ENCODE measurements at regions not wholly inside any gene's neighbourhood (a gene's known extent, or its start where the extent isn't known, plus 50 kb on each side); places are given as distances from the start of the nearest gene placed in this dataset.

DNA sequence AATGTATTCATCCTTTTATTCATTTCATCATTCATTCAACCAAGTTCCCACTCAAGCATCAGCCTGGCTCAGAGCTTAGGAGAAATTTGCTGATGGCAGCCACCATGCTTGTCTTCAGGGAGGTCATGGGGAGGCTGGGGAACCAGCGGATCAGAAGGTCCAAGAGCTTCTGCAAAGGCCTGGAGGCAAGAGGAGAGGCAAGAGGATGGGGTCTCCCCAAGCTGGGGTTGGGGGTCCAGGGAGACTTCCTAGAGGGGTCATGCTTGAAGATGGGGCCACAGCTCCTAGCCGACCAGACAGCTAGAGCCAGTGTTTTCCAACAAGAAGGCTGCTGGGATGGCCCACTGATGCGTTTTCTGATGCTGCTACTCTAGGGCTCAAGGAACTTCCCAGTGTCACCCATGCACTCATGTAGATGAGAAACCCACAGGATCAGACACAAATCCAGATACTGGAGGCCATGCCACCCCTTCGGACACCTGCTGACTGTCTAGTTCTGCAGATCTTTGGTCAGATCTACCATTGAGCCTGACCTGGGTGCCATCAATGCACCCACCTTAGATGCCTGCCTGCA is 315.2 kb downstream of the AJAP1 start:
- no peak for DNase-seq (ENCODE audit: low read depth)

- no peak for DNase-seq (ENCODE audit: low read depth)
Observed at GRCh38 chr1:4965346-4966075, 311.1 kb downstream of the AJAP1 start.

DNA sequence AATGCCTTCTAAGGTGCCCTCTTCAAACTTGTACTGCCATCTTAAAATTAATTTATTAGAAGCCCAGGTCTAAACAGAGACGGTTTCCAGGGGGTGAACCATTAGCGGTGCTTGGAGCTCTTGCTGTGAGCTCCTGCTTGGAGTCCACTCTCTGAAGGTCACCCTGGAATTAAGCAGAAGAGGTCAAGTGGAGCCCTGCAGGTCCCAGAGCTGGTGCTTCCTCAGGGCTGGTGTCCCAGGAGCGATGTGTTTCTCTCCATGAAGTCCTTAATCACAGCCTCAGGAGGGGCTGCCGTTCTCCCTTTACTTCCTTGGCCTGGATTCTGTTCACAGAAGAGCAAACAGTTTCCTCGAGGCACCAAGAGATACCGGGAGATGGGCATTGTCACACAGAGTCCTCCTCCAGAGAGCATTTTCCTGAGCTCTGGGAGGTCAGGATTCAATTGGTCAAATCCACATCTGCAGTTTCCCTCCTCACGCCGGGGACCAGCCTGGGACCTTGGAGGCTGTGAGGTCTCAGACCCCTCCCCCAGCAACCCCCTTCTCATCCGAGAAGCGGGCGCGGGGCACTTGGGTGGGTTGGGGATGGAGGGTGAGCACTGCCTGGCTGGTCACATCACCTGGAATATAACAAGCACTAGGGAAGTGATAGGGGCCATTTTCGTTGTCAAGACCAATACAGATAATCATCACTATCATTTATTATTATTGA is 310.4 kb downstream of the AJAP1 start:
- DNase-seq (ENCODE audit: low read depth) = no peak

DNA sequence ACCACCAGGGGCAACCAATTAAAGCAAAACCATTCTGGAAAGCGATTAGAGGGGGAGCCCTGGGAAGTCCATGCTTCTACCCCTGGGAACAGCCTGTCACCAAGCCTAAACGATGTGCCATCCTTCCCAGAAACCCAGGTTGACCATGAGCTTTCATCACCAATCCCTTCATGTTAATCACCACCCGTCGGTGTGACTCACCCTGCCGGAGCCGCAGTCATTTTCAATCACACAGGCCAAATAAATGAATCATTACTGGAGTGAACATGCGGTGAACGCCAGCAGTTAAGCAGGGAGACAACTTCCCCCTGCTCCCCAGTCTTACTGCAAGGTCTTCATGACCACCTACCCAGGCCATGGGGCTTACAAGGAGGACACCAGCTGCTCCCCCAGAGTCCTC is 308.8 kb downstream of the AJAP1 start:
- DNase-seq (ENCODE audit: low read depth) = no peak

- no peak for DNase-seq (ENCODE audit: low read depth)
Observed at GRCh38 chr1:4962836-4963235, 308.4 kb downstream of the AJAP1 start.

GRCh38 chr1:4961935-4962645 is 307.7 kb downstream of the AJAP1 start:
- DNase-seq (ENCODE audit: low read depth) = no peak

DNA sequence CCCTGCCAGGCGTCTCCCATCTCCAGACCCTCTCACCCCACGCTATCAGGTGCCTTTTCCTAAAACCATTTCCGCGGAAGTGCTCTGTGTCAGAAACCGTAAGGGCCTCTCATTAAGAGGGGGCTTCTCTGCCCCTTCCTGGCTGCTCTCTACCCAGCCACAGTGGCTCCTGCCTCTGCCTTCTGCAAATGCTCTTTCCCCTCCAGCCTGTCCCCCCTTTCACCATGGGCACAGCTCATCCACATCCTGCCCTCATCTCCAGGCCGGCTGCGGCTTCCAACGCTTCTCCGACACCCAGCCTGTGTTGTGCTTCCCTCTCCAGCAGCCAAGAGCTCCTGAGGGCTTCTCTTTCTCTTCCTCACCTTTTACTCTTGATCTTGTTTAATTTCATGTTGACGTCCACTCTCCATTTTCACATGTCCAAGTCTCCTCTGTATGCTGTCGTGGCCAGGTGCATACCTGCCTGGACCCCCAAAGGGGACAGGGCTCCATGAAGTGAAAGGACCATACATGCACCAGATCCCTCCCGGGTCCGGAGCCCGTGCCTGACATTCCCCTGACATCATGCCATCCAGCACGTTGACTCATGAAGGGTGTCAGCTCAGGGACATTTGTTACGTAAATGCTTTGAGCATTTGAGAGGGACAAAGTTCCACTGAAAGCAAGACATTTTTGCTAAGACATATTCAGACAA is 306.5 kb downstream of the AJAP1 start:
- DNase-seq (ENCODE audit: low read depth) = no peak

DNA sequence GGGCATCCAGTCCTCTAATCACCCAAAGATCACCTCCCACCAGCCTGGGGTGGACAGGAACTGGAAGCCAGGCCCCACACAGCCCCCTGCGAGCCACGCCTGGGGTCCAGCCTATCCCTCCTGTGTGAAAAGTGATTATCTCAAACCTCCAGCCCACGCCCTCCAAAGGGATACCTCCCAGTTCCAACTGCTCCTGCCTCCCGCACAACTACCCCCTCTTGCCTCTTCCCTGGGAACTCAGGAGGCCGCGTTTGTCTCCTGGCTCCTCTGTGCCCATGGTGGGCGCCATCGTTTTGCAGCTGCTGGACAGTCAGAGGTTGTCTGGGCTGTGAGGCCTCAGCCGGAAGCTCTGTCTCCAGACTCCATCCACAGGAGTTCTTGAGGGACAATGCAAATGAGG is 305.9 kb downstream of the AJAP1 start:
- DNase-seq (ENCODE audit: low read depth) = no peak

GRCh38 chr1:4959216-4959615 is 304.8 kb downstream of the AJAP1 start:
- DNase-seq (ENCODE audit: low read depth) = no peak

DNA sequence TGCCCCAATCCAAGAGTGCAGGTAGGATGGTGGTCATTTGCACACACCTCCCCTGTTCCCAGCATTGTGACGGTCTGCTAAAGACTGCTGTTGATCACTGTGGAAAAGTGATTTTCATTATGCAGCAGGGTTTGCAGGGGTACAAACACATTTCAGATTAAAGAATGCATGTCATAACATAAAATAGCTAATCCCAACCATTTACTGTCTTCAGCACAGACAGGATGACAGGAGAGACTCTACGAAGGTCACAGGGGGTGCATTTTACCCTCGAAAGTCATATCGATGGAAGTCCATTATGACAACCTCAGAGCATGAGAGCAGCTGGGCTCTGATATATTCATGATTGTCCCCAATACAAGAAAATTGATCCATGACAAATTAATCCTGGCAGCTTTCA is 302.6 kb downstream of the AJAP1 start:
- DNase-seq (ENCODE audit: low read depth) = no peak

DNA sequence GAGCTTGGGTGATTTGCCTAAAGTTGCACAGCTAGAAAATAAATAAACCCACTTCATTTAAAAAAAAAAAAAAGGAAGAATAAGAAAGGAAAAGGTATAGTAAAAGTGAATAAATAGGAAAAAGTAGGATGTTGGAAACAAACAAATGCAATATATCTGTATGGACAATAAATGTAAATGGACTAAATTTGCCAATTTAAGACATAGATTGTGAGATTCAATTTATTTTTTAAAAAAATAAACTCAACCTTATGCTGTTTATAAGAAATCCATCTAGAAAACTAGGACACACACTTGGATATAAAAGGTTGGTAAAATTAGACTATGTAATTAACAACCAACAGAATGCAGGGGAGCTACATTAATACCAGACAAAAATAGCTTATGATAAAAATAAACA is 300.0 kb downstream of the AJAP1 start:
- DNase-seq (ENCODE audit: low read depth) = no peak

- no peak for DNase-seq (ENCODE audit: low read depth)
Observed at GRCh38 chr1:4951601-4952000, 297.2 kb downstream of the AJAP1 start.

DNA sequence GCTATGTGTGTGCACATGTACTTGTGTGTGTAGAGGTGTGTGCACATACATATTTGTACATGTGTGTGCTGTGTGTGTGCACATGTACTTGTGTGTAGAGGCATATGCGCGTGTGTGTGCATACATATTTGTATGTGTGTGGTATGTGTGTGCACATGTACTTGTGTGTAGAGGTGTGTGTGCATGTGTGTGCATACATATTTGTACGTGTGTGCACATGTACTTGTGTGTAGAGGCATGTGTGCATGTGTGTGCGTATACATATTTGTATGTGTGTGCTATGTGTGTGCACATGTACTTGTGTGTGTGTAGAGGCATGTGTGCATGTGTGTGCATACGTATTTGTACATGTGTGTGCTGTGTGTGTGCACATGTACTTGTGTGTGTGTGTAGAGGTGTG is 291.9 kb downstream of the AJAP1 start:
- no peak for DNase-seq (ENCODE audit: low read depth)

DNA sequence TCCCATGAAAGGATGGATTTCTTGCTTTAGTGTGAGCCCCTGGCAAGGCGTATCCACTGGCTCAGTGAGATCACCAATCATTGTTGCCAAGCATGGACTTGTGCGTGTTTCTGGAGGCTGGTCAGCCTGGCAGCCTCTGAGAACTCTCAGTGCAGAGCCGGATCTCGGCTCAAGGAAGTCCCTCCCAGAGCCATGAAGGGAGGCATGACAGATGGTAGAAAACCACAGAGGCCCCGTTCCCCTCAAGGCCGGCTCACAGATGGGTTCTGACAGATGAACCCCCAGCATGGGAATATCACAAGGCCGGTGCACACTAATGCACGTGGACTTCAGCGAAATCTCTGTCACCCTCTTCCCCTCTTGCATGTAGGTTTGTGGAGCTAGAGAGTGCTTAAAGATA is 290.5 kb downstream of the AJAP1 start:
- no peak for DNase-seq (ENCODE audit: low read depth)

DNA sequence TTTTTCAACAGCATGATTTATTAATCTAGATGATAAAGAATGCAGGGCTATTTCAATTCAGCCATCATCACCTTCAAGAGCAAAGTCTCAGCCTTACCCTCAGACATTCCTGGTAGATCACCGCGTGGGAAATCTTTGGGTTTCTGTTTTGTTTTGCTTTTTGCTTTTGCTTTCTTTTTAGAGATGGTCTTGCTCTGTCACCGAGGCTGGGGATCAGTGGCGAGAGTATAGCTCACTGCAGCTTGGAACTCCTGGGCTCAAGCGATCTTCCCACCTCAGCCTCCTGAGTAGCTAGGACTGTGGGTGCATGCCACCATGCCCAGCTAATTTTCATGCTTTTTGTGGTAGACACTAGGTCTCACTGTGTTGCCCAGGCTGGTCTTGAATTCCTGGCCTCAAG is 289.7 kb downstream of the AJAP1 start:
- DNase-seq (ENCODE audit: low read depth) = no peak

DNA sequence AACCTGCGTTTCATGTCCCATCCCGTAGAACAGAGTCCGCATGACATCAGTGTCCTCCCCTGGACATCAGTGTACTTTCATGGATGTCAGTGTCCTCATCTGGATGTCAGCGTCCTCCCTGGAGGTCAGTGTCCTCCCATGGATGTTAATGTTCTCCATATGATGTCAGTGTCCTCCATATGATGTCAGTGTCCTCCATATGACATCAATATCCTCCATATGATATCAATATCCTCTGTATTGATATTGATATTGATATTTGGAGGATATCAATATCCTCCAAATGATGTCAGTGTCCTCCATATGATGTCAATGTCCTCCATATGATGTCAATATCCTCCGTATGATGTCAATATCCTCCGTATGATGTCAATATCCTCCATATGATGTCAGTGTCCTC is 284.9 kb downstream of the AJAP1 start:
- DNase-seq (ENCODE audit: low read depth) = no peak

- no peak for DNase-seq (ENCODE audit: low read depth)
Observed at GRCh38 chr1:4937876-4938534, 283.6 kb downstream of the AJAP1 start.

- no peak for DNase-seq (ENCODE audit: low read depth)
Observed at GRCh38 chr1:4935807-4936206, 281.4 kb downstream of the AJAP1 start.

GRCh38 chr1:4933232-4933631 is 278.8 kb downstream of the AJAP1 start:
- DNase-seq (ENCODE audit: low read depth) = no peak

DNA sequence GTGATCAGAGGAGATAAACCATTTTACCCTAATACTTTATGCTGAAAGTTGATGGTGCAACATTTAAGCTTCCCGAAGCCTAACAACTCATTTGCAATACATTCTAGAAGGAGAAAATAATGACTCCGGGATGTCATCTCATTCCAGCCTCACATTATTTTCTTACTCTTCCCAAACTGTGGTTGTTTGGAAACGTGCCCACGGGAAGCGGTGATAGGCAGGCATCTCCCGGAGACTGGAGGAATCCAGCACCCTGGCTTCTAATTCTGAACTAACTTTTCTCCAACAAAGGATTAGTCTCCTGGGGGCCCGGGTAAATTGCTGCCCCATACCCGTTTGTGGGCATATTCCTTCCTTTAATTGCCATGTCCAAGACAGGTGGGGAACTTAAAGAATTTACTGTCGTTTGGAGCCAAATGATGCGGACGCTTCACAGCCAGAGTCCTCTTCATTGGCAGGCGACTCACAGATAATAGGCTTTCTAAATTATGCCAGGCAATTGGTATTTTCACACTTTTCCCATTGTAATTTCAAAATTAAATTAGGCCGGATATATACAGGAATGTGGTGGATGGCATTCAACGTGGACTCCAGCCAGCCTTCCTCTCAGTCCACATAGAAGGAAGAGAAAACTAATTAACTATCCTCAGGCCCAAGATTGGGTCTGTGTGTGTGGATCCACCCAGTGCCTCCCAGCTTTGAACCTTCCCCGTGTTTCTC is 278.1 kb downstream of the AJAP1 start:
- DNase-seq (ENCODE audit: low read depth) = no peak

DNA sequence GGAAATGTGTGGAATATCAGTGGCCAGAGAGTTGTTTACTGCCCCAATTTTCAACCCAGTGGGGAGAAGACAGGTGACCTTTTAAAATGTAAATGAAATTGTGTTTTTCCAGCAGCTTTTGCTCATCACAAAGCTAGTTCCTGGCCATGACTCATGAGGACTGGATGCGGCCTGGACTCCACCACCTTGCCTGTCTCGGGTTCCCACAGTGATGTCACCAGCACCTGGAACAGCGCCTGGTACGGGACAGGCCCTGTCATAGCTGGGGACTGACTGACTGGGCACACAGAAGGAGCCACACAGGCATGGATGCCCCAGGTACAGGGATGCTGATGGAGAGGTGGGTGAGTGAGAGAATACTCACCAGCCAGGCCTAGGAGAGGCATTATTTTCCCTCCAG is 277.1 kb downstream of the AJAP1 start:
- no peak for DNase-seq (ENCODE audit: low read depth)
